ENCODE measurements at regions not wholly inside any gene's neighbourhood (a gene's known extent, or its start where the extent isn't known, plus 50 kb on each side); places are given as distances from the start of the nearest gene placed in this dataset.

- H3K9me3 ChIP-seq, result no peaks in the 10 kb centered on the region
- H3K27me3 ChIP-seq, result peaks cover 26 to 92% of the 10 kb centered on the region in 2 donors
- no peak for DNase-seq
- no peak overlapping the region for H3K4me3 ChIP-seq
- no peaks in the 10 kb centered on the region for H3K36me3 ChIP-seq
- H3K27ac ChIP-seq, result no peak overlapping the region
- no peak for ATAC-seq
- H3K4me1 ChIP-seq, result peaks cover 0 to 15% of the 10 kb centered on the region in 2 donors
- TF ChIP-seq, protein P1, sequence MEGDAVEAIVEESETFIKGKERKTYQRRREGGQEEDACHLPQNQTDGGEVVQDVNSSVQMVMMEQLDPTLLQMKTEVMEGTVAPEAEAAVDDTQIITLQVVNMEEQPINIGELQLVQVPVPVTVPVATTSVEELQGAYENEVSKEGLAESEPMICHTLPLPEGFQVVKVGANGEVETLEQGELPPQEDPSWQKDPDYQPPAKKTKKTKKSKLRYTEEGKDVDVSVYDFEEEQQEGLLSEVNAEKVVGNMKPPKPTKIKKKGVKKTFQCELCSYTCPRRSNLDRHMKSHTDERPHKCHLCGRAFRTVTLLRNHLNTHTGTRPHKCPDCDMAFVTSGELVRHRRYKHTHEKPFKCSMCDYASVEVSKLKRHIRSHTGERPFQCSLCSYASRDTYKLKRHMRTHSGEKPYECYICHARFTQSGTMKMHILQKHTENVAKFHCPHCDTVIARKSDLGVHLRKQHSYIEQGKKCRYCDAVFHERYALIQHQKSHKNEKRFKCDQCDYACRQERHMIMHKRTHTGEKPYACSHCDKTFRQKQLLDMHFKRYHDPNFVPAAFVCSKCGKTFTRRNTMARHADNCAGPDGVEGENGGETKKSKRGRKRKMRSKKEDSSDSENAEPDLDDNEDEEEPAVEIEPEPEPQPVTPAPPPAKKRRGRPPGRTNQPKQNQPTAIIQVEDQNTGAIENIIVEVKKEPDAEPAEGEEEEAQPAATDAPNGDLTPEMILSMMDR (IDR thresholded peaks at IDR 0.05), result no peak
- intact Hi-C loops (cut with DNase I), result no loop called here
Observed at GRCh38 chr7:1292972-1293830, 60.5 kb downstream of the UNCX start.

DNA sequence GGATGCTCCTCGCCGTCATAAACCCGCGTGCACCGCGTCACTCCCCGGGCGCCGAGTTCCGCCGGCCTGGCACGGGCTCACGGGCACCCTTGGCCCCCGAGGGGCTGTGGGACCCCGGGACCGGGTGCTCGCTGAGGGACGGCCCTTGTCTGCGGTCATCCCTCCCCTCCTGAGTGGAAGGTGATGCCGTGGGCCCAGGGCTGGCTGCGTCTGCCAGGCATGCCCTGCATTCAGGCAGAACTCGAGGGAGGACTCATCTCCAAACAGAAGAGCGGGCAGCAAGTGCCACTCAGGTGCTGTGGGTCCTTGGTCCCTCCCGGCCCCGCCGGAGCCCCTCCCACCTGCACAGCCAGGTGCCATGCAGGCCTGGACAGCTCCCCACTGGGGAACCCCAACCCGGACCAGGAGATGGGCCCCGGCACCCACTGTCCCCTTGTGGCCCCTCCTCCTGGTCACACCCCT is 61.3 kb downstream of the UNCX start:
- Histone ChIP-seq H3K9me3 (no peaks in the 10 kb centered on the region), H3K4me3 (no peak overlapping the region), H3K4me1 (peaks cover 0 to 15% of the 10 kb centered on the region in 2 donors), H3K36me3 (no peaks in the 10 kb centered on the region), H3K27ac (no peak overlapping the region), H3K27me3 (peaks cover 21 to 92% of the 10 kb centered on the region in 2 donors)
- intact Hi-C loops (cut with DNase I), result no loop called here
- TF ChIP-seq, protein P1 (IDR thresholded peaks at IDR 0.05), result no peak
- DNase-seq (peak in 1 of 4 donors; percentile 77), ATAC-seq (no peak)

GRCh38 chr7:1295776-1296355 is 63.2 kb downstream of the UNCX start:
- ATAC-seq (no peak), DNase-seq (no peak)
- Histone ChIP-seq H3K27ac (no peak overlapping the region), H3K4me3 (no peak overlapping the region), H3K27me3 (peaks cover 18 to 91% of the 10 kb centered on the region in 2 donors), H3K4me1 (no peaks in the 10 kb centered on the region), H3K9me3 (no peaks in the 10 kb centered on the region), H3K36me3 (no peaks in the 10 kb centered on the region)
- TF ChIP-seq, protein P1 (IDR thresholded peaks at IDR 0.05), result no peak
- intact Hi-C loops (cut with DNase I), result no loop called here

GRCh38 chr7:1296356-1296981 is 63.8 kb downstream of the UNCX start:
- H3K27me3 ChIP-seq, result peaks cover 18 to 91% of the 10 kb centered on the region in 2 donors
- H3K36me3 ChIP-seq, result no peaks in the 10 kb centered on the region
- H3K9me3 ChIP-seq, result no peaks in the 10 kb centered on the region
- TF ChIP-seq, protein P1 (IDR thresholded peaks at IDR 0.05), result no peak
- no peak for ATAC-seq
- intact Hi-C loops (cut with DNase I), result no loop called here
- no peak overlapping the region for H3K4me3 ChIP-seq
- H3K4me1 ChIP-seq, result no peaks in the 10 kb centered on the region
- H3K27ac ChIP-seq, result no peak overlapping the region
- no peak for DNase-seq
